CD4-positive, alpha-beta memory T cell (primary cell): ENCODE measurements at regions not wholly inside any gene's neighbourhood (a gene's known extent, or its start where the extent isn't known, plus 50 kb on each side); places are given as distances from the start of the nearest gene placed in this dataset.

Source experiments
- CTCF ChIA-PET: fragments of 350-600 bp; sonication (Branson Sonifier 250); formaldehyde crosslinking; loops from one replicate; lab custom pipeline; 2021; ENCODE audit warnings: inconsistent platforms; ENCODE audit not compliant: partially characterized antibody; lab: Charles Lee
- POLR2A ChIA-PET: fragments of 350-600 bp; sonication (Branson Sonifier 250); formaldehyde crosslinking; loops from one replicate; lab custom pipeline; 2021; ENCODE audit not compliant: partially characterized antibody; lab: Charles Lee
- DNase-seq, 5 donors: peaks; one replicate each; pipeline versions ENCODE4 v3.0.0 to v3.0.0-alpha.2; 2020 to 2022; ENCODE audit warnings: mixed read lengths in 1 of 5
- H3K27ac ChIP-seq: one replicate; pipeline ENCODE4 v1.7.0; 2013; ENCODE audit warnings: low read depth, low read length
- H3K27me3 ChIP-seq: 2 replicates; pipeline ENCODE4 v1.7.0; 2013; ENCODE audit warnings: mild to moderate bottlenecking, low read length, moderate library complexity; ENCODE audit not compliant: insufficient read depth
- H3K36me3 ChIP-seq: 2 replicates; pipeline ENCODE4 v1.7.0; 2013; ENCODE audit warnings: mild to moderate bottlenecking, low read length, moderate library complexity; ENCODE audit not compliant: insufficient read depth
- H3K4me1 ChIP-seq: 2 replicates; pipeline ENCODE4 v1.7.0; 2013; ENCODE audit warnings: mild to moderate bottlenecking, low read length, moderate library complexity; ENCODE audit not compliant: insufficient read depth
- H3K4me3 ChIP-seq, 2 donors: one replicate each; pipeline ENCODE4 v1.7.0; 2013; ENCODE audit warnings: low read length in 2 of 2, mild to moderate bottlenecking in 1 of 2
- H3K9me3 ChIP-seq, 2 donors: one replicate each; pipeline ENCODE4 v1.7.0; 2013; ENCODE audit warnings: low read length in 2 of 2, control low read depth in 1 of 2; ENCODE audit not compliant: control insufficient read depth in 1 of 2
- H3K27ac Mint-ChIP-seq, 7 donors: one replicate each; pipeline ENCODE4 v1.8.0; 2020 to 2021; ENCODE audit warnings: mixed read lengths in 7 of 7, mild to moderate bottlenecking in 6 of 7, inconsistent platforms in 3 of 7, moderate library complexity in 3 of 7
- H3K27me3 Mint-ChIP-seq, 2 donors: one replicate each; pipeline ENCODE4 v1.8.0; 2020 to 2021; ENCODE audit warnings: mixed read lengths in 2 of 2
- H3K36me3 Mint-ChIP-seq, 2 donors: one replicate each; pipeline ENCODE4 v1.8.0; 2020 to 2021; ENCODE audit warnings: mixed read lengths in 2 of 2, inconsistent platforms in 1 of 2, mild to moderate bottlenecking in 1 of 2
- H3K4me1 Mint-ChIP-seq, 4 donors: one replicate each; pipeline ENCODE4 v1.8.0; 2020 to 2021; ENCODE audit warnings: mixed read lengths in 4 of 4, mild to moderate bottlenecking in 1 of 4
- H3K4me3 Mint-ChIP-seq, 8 donors: one replicate each; pipeline ENCODE4 v1.8.0; 2020 to 2021; ENCODE audit warnings: mixed read lengths in 8 of 8, mild to moderate bottlenecking in 7 of 8, moderate library complexity in 6 of 8, inconsistent platforms in 3 of 8
- H3K9me3 Mint-ChIP-seq, 8 donors: one replicate each; pipeline ENCODE4 v1.8.0; 2020 to 2021; ENCODE audit warnings: mixed read lengths in 8 of 8, mild to moderate bottlenecking in 5 of 8, inconsistent platforms in 3 of 8, moderate library complexity in 1 of 8
- intact Hi-C: fragments of 100-400 bp; cut with micrococcal nuclease; formaldehyde crosslinking; loops from one replicate; pipeline ENCODE4 v1.15.1; 2023

DNA sequence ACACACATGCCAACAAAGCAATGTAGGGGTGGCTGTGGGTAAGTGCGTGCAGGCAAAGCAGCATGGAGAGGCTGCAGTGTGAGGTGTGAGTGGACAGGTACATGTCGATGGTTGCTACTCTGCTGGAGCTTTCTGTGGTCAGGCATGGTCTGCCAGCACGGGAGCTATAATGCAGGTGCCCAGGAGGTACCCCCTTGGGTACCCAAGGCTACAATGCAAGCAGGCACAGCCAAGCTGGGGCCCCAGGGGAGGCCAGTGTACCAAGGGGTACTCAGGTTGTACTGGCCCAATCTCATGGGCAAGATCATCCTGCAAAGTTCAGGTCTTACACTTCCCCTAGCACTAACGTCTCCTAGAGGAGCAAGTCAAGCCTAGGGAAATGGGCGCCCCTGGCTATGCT lies 58.4 kb upstream of the IRAK1BP1 start:
- POLR2A ChIA-PET: no interaction called here
- no peak overlapping the region for H3K4me3 ChIP-seq
- H3K27ac ChIP-seq: no peak overlapping the region
- CTCF ChIA-PET: no interaction called here
- intact Hi-C loops: no loop called here
- H3K4me1 ChIP-seq: no peaks in the 10 kb centered on the region
- Mint-ChIP-seq H3K27ac (no peak overlapping the region), H3K36me3 (no peaks in the 10 kb centered on the region), H3K27me3 (peaks cover 8 to 15% of the 10 kb centered on the region in 2 donors), H3K4me1 (no peaks in the 10 kb centered on the region), H3K9me3 (peaks cover 0 to 18% (median 4%) of the 10 kb centered on the region in 8 donors), H3K4me3 (no peak overlapping the region)
- no peak for DNase-seq
- no peaks in the 10 kb centered on the region for H3K36me3 ChIP-seq
- H3K9me3 ChIP-seq: no peaks in the 10 kb centered on the region
- H3K27me3 ChIP-seq: no peaks in the 10 kb centered on the region

- no peak overlapping the region for H3K4me3 Mint-ChIP-seq
- POLR2A ChIA-PET: no interaction called here
Measured at GRCh38 chr6:78810146-78810545, 57.2 kb upstream of the IRAK1BP1 start.

GRCh38 chr6:78810698-78811097 lies 56.7 kb upstream of the IRAK1BP1 start:
- Mint-ChIP-seq H3K27ac (no peak overlapping the region), H3K27me3 (peaks cover 8 to 16% of the 10 kb centered on the region in 2 donors), H3K36me3 (peaks cover 0 to 2% of the 10 kb centered on the region in 2 donors), H3K9me3 (peaks cover 2 to 17% (median 7%) of the 10 kb centered on the region in 8 donors), H3K4me1 (no peaks in the 10 kb centered on the region), H3K4me3 (no peak overlapping the region)
- Histone ChIP-seq H3K27me3 (no peaks in the 10 kb centered on the region), H3K4me3 (no peak overlapping the region), H3K36me3 (no peaks in the 10 kb centered on the region), H3K9me3 (no peaks in the 10 kb centered on the region), H3K27ac (no peak overlapping the region), H3K4me1 (no peaks in the 10 kb centered on the region)
- intact Hi-C loops: no loop called here
- POLR2A ChIA-PET: no interaction called here
- no peak for DNase-seq
- CTCF ChIA-PET: no interaction called here

More at GRCh38 chr6:78810146-78810545, 57.2 kb upstream of the IRAK1BP1 start:
- Histone ChIP-seq H3K4me3 (no peak overlapping the region), H3K9me3 (no peaks in the 10 kb centered on the region), H3K27ac (no peak overlapping the region), H3K27me3 (no peaks in the 10 kb centered on the region), H3K4me1 (no peaks in the 10 kb centered on the region), H3K36me3 (no peaks in the 10 kb centered on the region)
- Mint-ChIP-seq H3K27me3 (peaks cover 8 to 16% of the 10 kb centered on the region in 2 donors), H3K4me1 (no peaks in the 10 kb centered on the region), H3K9me3 (peaks cover 0 to 15% (median 6%) of the 10 kb centered on the region in 8 donors), H3K36me3 (no peaks in the 10 kb centered on the region), H3K27ac (no peak overlapping the region)
- intact Hi-C loops: no loop called here
- CTCF ChIA-PET: no interaction called here
- DNase-seq: no peak
